Testis (tissue), 2 donors: ENCODE measurements at regions not wholly inside any gene's neighbourhood (a gene's known extent, or its start where the extent isn't known, plus 50 kb on each side); places are given as distances from the start of the nearest gene placed in this dataset.

Experiments used
- DNase-seq: peaks from one replicate; pipeline ENCODE4 v3.0.0-alpha.2; 2019
- H3K27ac ChIP-seq, 2 donors: fragments of 200-600 bp; sonication (generic); one replicate each; pipeline ENCODE4 v1.5.1; 2019
- H3K27me3 ChIP-seq: fragments of 200-600 bp; sonication (generic); one replicate; pipeline ENCODE4 v1.5.1; 2019
- H3K36me3 ChIP-seq: fragments of 200-600 bp; sonication (generic); one replicate; pipeline ENCODE4 v1.5.1; 2017; ENCODE audit warnings: low read depth; ENCODE audit errors: missing control alignments
- H3K4me1 ChIP-seq: fragments of 200-600 bp; sonication (generic); one replicate; pipeline ENCODE4 v1.5.1; 2019
- H3K4me3 ChIP-seq, 2 donors: fragments of 200-600 bp; sonication (generic); one replicate each; pipeline ENCODE4 v1.5.1; 2017 to 2019
- H3K9me3 ChIP-seq: fragments of 200-600 bp; sonication (generic); one replicate; pipeline ENCODE4 v1.5.1; 2017
- POLR2A ChIP-seq: fragments of 450-650 bp; IDR thresholded peaks from one replicate; pipeline ENCODE4 v1.6.1; 2017; ENCODE audit warnings: antibody characterized with exemption, mild to moderate bottlenecking, moderate library complexity
- WGBS, 2 donors: methylation state at CpG; one replicate each; pipeline ENCODE4 v1.1.5; 2018; 5-methylcytosine and 5-hydroxymethylcytosine counted together
- intact Hi-C: fragments of 100-400 bp; cut with DNase I; formaldehyde crosslinking; loops from one replicate; pipeline ENCODE4 v1.15.1; 2023; ENCODE audit warnings: low total_unique reads
- TF ChIP-seq, protein P1 (sequence below), 3 experiments: fragments of 450-650 bp in 2 of 3; fragments of 200-600 bp in 1 of 3; sonication (generic) in 1 of 3; IDR thresholded peaks; one replicate each; pipeline ENCODE4 v1.5.1; 2016 to 2019; ENCODE audit warnings: antibody characterized with exemption in 3 of 3, mild to moderate bottlenecking in 2 of 3, moderate library complexity in 1 of 3

DNA sequence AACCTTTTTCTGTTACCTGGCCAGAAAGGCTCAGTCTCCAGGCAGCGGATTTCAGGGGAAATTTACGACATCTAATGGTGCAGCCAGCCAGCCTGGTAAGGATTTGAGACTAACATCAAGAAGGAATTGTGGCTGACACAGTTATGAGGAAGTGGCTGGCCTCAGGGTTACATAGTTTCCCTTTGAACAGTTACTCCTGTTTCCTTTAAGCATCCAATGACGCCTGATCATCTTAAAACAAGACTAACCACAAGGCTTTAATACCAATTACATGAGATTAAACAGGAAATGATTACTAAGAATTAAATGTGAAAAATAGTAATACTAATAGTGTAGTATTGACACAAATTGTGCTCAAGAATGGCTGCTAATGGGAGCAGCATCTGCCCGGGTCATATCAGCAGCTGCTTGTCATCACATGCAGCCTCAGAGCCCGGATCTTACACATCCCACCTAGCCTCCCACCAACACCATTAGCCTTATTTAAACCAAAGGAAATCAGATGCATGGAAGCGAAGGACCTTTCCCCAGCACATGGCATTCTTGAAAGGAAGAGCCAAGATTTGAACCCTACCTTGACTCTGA is 431.8 kb downstream of the PMP22 start:
- no peak overlapping the region for H3K27ac ChIP-seq
- WGBS, 2 donors = 21 to 45% methylated on average over 6 of the region's 6 CpGs
- TF ChIP-seq POLR2A = no peak
- TF ChIP-seq, protein P1, sequence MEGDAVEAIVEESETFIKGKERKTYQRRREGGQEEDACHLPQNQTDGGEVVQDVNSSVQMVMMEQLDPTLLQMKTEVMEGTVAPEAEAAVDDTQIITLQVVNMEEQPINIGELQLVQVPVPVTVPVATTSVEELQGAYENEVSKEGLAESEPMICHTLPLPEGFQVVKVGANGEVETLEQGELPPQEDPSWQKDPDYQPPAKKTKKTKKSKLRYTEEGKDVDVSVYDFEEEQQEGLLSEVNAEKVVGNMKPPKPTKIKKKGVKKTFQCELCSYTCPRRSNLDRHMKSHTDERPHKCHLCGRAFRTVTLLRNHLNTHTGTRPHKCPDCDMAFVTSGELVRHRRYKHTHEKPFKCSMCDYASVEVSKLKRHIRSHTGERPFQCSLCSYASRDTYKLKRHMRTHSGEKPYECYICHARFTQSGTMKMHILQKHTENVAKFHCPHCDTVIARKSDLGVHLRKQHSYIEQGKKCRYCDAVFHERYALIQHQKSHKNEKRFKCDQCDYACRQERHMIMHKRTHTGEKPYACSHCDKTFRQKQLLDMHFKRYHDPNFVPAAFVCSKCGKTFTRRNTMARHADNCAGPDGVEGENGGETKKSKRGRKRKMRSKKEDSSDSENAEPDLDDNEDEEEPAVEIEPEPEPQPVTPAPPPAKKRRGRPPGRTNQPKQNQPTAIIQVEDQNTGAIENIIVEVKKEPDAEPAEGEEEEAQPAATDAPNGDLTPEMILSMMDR (IDR thresholded peaks at IDR 0.05) = no peak
- intact Hi-C loops = no loop called here
- H3K4me3 ChIP-seq = no peak overlapping the region
- no peak for DNase-seq
- no peaks in the 10 kb centered on the region for H3K27me3 ChIP-seq
- H3K9me3 ChIP-seq = no peaks in the 10 kb centered on the region
- H3K4me1 ChIP-seq = no peaks in the 10 kb centered on the region
- H3K36me3 ChIP-seq = no peaks in the 10 kb centered on the region

GRCh38 chr17:14831491-14831890 is 433.6 kb downstream of the PMP22 start:
- intact Hi-C loops = no loop called here

DNA sequence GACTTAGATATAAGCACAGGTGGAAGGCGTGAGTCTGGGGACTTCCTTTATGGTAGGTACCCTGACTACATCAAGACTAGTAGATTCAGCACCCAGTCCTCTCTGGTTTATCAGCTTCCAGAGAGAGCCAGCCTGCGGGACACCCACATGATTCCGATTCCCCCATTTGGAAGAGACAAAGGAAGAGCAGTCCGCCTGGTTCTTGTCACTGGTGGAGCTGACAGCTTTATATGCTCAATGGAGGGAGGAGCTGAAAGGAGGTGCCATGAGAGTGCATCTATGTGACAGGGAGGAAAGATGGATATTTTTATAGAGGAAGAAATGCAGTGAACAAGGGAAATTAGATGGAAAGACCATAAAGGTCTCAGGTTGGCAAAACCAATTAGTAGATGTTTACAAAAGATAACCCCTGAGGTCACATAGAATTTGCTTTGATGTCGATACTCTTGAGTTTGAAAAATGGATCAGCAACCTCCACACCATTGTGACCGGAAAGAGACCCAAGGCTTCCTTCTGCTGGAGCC is 437.7 kb downstream of the PMP22 start:
- intact Hi-C loops = no loop called here
- Histone ChIP-seq H3K36me3 (no peaks in the 10 kb centered on the region), H3K27me3 (no peaks in the 10 kb centered on the region), H3K4me1 (no peaks in the 10 kb centered on the region), H3K4me3 (no peak overlapping the region), H3K27ac (no peak overlapping the region), H3K9me3 (no peaks in the 10 kb centered on the region)
- TF ChIP-seq POLR2A = no peak
- TF ChIP-seq, protein P1 (IDR thresholded peaks at IDR 0.05) = no peak
- 68 to 75% methylated on average over 6 of the region's 6 CpGs for WGBS, 2 donors
- DNase-seq = no peak

More at GRCh38 chr17:14831491-14831890, 433.6 kb downstream of the PMP22 start:
- no peak for DNase-seq
- no peak for TF ChIP-seq POLR2A
- TF ChIP-seq, protein P1 (IDR thresholded peaks at IDR 0.05) = no peak
- no peaks in the 10 kb centered on the region for H3K27me3 ChIP-seq
- WGBS, 2 donors = 29 to 37% methylated on average over 2 of the region's 2 CpGs
- H3K36me3 ChIP-seq = no peaks in the 10 kb centered on the region
- no peaks in the 10 kb centered on the region for H3K9me3 ChIP-seq
- no peak overlapping the region for H3K4me3 ChIP-seq
- H3K4me1 ChIP-seq = no peaks in the 10 kb centered on the region
- H3K27ac ChIP-seq = no peak overlapping the region

- Histone ChIP-seq H3K27ac (no peak overlapping the region), H3K27me3 (no peaks in the 10 kb centered on the region), H3K9me3 (no peaks in the 10 kb centered on the region), H3K4me1 (no peaks in the 10 kb centered on the region), H3K36me3 (no peaks in the 10 kb centered on the region), H3K4me3 (no peak overlapping the region)
- WGBS, 2 donors = 56 to 81% methylated on average over 3 of the region's 3 CpGs
- TF ChIP-seq, protein P1 (IDR thresholded peaks at IDR 0.05) = no peak
- TF ChIP-seq POLR2A = no peak
- intact Hi-C loops = no loop called here
- DNase-seq = no peak
Measured at GRCh38 chr17:14826358-14826757, 438.8 kb downstream of the PMP22 start.

DNA sequence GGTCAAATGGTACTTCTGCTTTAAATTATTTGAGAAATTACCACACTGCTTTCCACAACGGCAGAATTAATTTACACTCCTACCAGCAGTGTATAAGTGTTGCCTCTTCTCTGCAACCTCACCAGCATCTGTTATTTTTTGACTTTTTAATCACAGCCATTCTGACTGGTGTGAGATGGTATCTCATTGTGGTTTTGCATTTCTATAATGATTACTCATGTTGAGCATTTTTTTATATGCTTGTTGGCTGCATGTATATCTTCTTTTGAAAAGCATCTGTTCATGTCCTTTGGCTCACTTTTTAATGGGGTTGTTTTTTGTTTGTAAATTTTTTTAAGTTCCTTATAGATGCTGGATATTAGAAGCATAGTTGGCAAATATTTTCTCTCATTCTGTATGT is 446.7 kb downstream of the PMP22 start:
- Histone ChIP-seq H3K4me3 (no peak overlapping the region), H3K9me3 (no peaks in the 10 kb centered on the region), H3K36me3 (no peaks in the 10 kb centered on the region), H3K27me3 (no peaks in the 10 kb centered on the region), H3K4me1 (no peaks in the 10 kb centered on the region), H3K27ac (no peak overlapping the region)
- WGBS, 2 donors = 88 to 91% methylated on average over 1 of the region's 1 CpG
- intact Hi-C loops = loop anchor here (10.0 kb wide), 1 partner anchor 1134 kb away; no protein-coding TSS in a partner anchor
- DNase-seq = no peak
- TF ChIP-seq, protein P1 (IDR thresholded peaks at IDR 0.05) = no peak
- no peak for TF ChIP-seq POLR2A
